ENCODE measurements at regions not wholly inside any gene's neighbourhood (a gene's known extent, or its start where the extent isn't known, plus 50 kb on each side); places are given as distances from the start of the nearest gene placed in this dataset.

- FAIRE-seq (no peak), DNase-seq (ENCODE audit: low read depth, low spot score) (no peak)
- CTCF ChIA-PET: interaction anchor here (1.0 kb wide), 1 partner anchor 20 kb away, joined by 3 read pairs; no protein-coding TSS in a partner anchor
- Histone ChIP-seq H3K79me2 (ENCODE audit: control insufficient read depth, insufficient read depth, low read length) (no peaks in the 10 kb centered on the region), H3K4me3 (replicated peaks in 1 of 3; ENCODE audit: insufficient read depth in 1 of 3, low read depth in 1 of 3, low read length in 3 of 3) (no peak overlapping the region), H3K27me3 (ENCODE audit: control insufficient read depth in 2 of 2, insufficient read depth in 2 of 2, low read length in 2 of 2) (peaks cover 1 to 3% of the 10 kb centered on the region in 2 experiments), H3K27ac (ENCODE audit: insufficient read depth, low read depth, low read length) (no peak overlapping the region), H2AFZ (ENCODE audit: low read depth, low read length) (no peak overlapping the region), H3K36me3 (ENCODE audit: control insufficient read depth in 2 of 2, extremely low read depth in 1 of 2, insufficient read depth in 2 of 2, low read length in 2 of 2) (no peaks in the 10 kb centered on the region), H4K20me1 (replicated peaks; ENCODE audit: control insufficient read depth, extremely low read depth, insufficient read depth, low read length) (no peaks in the 10 kb centered on the region), H3K9ac (replicated peaks; ENCODE audit: extremely low read depth, insufficient read depth, low read length) (no peak overlapping the region), H3K9me3 (replicated peaks; ENCODE audit: control insufficient read depth, insufficient read depth, low read length) (no peaks in the 10 kb centered on the region), H3K4me1 (ENCODE audit: control insufficient read depth, extremely low read depth, insufficient read depth, low read length) (peaks cover 8% of the 10 kb centered on the region), H3K9me1 (replicated peaks; ENCODE audit: control insufficient read depth, extremely low read depth, insufficient read depth, low read length) (no peaks in the 10 kb centered on the region), H3K4me2 (ENCODE audit: insufficient read depth, low read length) (no peak overlapping the region)
- BruUV-seq (replicated peaks): no TSS peak
- POLR2A ChIA-PET: no interaction called here
- TF ChIP-seq POLR2AphosphoS5 (IDR thresholded peaks at IDR 0.05; ENCODE audit: insufficient read depth, low read depth, low read length) (no peak), POLR2A (IDR thresholded peaks at IDR 0.05; ENCODE audit: low read depth, low read length) (no peak)
- intact Hi-C loops (cut with micrococcal nuclease): no loop called here
- dilution Hi-C loops (cut with MboI; ENCODE audit: extremely low pct_ligation_motif_present, low sequenced_read_pairs): no loop called here
These were observed 128.8 kb downstream of the GPAT3 start for GRCh38 chr4:83664741-83665140.

DNA sequence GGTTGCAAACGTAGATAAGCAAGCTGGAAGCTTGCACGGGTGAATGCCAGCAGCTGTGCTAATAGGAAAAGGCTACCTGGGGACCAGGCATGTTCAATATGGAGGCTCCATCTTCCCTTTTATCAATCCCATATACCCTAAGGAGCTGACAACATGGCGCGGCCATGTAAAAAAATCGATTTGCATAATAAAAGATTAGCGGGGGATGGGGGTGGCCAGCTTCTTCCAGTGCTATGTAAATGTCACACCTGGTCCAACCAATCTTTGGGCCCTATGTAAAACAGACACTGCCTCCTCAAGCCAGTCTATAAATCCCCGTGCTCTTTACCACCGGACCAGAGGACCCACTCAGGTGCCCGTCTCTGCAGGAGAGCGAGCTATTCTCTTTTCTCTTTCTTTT is 128.2 kb downstream of the GPAT3 start:
- no peak overlapping the region for H3K9ac ChIP-seq (replicated peaks; ENCODE audit: extremely low read depth, insufficient read depth, low read length)
- H3K27me3 ChIP-seq (ENCODE audit: control insufficient read depth in 2 of 2, insufficient read depth in 2 of 2, low read length in 2 of 2): peaks cover 0 to 3% of the 10 kb centered on the region in 2 experiments
- H4K20me1 ChIP-seq (replicated peaks; ENCODE audit: control insufficient read depth, extremely low read depth, insufficient read depth, low read length): no peaks in the 10 kb centered on the region
- no peak overlapping the region for H3K4me2 ChIP-seq (ENCODE audit: insufficient read depth, low read length)
- DNase-seq (ENCODE audit: low read depth, low spot score) (no peak), FAIRE-seq (no peak)
- H3K79me2 ChIP-seq (ENCODE audit: control insufficient read depth, insufficient read depth, low read length): no peaks in the 10 kb centered on the region
- H2AFZ ChIP-seq (ENCODE audit: low read depth, low read length): no peak overlapping the region
- ChIA-PET CTCF (interaction anchor here (0.9 to 1.7 kb wide), 3 partner anchors 12 to 19 kb away, joined by 3 to 4 read pairs (median 3); no protein-coding TSS in a partner anchor), POLR2A (no interaction called here)
- peaks cover 8% of the 10 kb centered on the region for H3K4me1 ChIP-seq (ENCODE audit: control insufficient read depth, extremely low read depth, insufficient read depth, low read length)
- H3K9me1 ChIP-seq (replicated peaks; ENCODE audit: control insufficient read depth, extremely low read depth, insufficient read depth, low read length): no peaks in the 10 kb centered on the region
- no peak overlapping the region for H3K27ac ChIP-seq (ENCODE audit: insufficient read depth, low read depth, low read length)
- no peaks in the 10 kb centered on the region for H3K36me3 ChIP-seq (ENCODE audit: control insufficient read depth in 2 of 2, extremely low read depth in 1 of 2, insufficient read depth in 2 of 2, low read length in 2 of 2)
- dilution Hi-C loops (cut with MboI; ENCODE audit: extremely low pct_ligation_motif_present, low sequenced_read_pairs) (no loop called here), intact Hi-C loops (cut with micrococcal nuclease) (no loop called here)
- TF ChIP-seq POLR2A (IDR thresholded peaks at IDR 0.05; ENCODE audit: low read depth, low read length): no peak
- TF ChIP-seq MYC (IDR thresholded peaks at IDR 0.05; ENCODE audit: low read depth, low read length): no peak
- TF ChIP-seq EZH2 (IDR thresholded peaks at IDR 0.05; ENCODE audit: borderline replicate concordance, low read depth, low read length, severe bottlenecking): no peak
- TF ChIP-seq, protein P1, sequence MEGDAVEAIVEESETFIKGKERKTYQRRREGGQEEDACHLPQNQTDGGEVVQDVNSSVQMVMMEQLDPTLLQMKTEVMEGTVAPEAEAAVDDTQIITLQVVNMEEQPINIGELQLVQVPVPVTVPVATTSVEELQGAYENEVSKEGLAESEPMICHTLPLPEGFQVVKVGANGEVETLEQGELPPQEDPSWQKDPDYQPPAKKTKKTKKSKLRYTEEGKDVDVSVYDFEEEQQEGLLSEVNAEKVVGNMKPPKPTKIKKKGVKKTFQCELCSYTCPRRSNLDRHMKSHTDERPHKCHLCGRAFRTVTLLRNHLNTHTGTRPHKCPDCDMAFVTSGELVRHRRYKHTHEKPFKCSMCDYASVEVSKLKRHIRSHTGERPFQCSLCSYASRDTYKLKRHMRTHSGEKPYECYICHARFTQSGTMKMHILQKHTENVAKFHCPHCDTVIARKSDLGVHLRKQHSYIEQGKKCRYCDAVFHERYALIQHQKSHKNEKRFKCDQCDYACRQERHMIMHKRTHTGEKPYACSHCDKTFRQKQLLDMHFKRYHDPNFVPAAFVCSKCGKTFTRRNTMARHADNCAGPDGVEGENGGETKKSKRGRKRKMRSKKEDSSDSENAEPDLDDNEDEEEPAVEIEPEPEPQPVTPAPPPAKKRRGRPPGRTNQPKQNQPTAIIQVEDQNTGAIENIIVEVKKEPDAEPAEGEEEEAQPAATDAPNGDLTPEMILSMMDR (IDR thresholded peaks at IDR 0.05; ENCODE audit: extremely low read depth in 1 of 2, insufficient read depth in 1 of 2, low read depth in 1 of 2, low read length in 2 of 2): no peak
- TF ChIP-seq MAX (IDR thresholded peaks at IDR 0.05; ENCODE audit: insufficient read depth, insufficient read length): no peak
- TF ChIP-seq FOS (IDR thresholded peaks at IDR 0.05; ENCODE audit: borderline replicate concordance, insufficient read depth, low read length): no peak
- no peak for TF ChIP-seq GATA2 (IDR thresholded peaks at IDR 0.05; ENCODE audit: insufficient read depth, insufficient read length, low read depth, low read length)
- TF ChIP-seq JUN (IDR thresholded peaks at IDR 0.05; ENCODE audit: borderline replicate concordance, insufficient read depth, insufficient read length, low read depth): no peak
- TF ChIP-seq POLR2AphosphoS5 (IDR thresholded peaks at IDR 0.05; ENCODE audit: insufficient read depth, low read depth, low read length): no peak
- BruUV-seq (replicated peaks): no TSS peak
- H3K4me3 ChIP-seq (replicated peaks in 1 of 3; ENCODE audit: insufficient read depth in 1 of 3, low read depth in 1 of 3, low read length in 3 of 3): no peak overlapping the region
- no peaks in the 10 kb centered on the region for H3K9me3 ChIP-seq (replicated peaks; ENCODE audit: control insufficient read depth, insufficient read depth, low read length)
